Dedifferentiated amniotic fluid mesenchymal stem cell (primary cell): ENCODE measurements at regions not wholly inside any gene's neighbourhood (a gene's known extent, or its start where the extent isn't known, plus 50 kb on each side); places are given as distances from the start of the nearest gene placed in this dataset.
"Not testable (repeated sequence)": the region's sequence is repeated elsewhere in the genome, so short reads cannot be mapped to it uniquely, and the experiment has no call there.

Experiments
- DNase-seq: peaks from one replicate; pipeline ENCODE4 v3.0.0-alpha.2; 2016; ENCODE audit errors: extremely low spot score

- no peak for DNase-seq
Measured at GRCh38 chr7:50854831-50855230, 72.1 kb upstream of the GRB10 start.

- no peak for DNase-seq
Measured at GRCh38 chr7:50854247-50854646, 71.6 kb upstream of the GRB10 start.

GRCh38 chr7:50853311-50853710 is 70.6 kb upstream of the GRB10 start:
- DNase-seq: no peak

- no peak for DNase-seq
Measured at GRCh38 chr7:50852901-50853300, 70.2 kb upstream of the GRB10 start.

- DNase-seq: no peak
Measured at GRCh38 chr7:50851891-50852290, 69.2 kb upstream of the GRB10 start.

- no peak for DNase-seq
Measured at GRCh38 chr7:50851451-50851850, 68.8 kb upstream of the GRB10 start.

GRCh38 chr7:50849991-50850390 is 67.3 kb upstream of the GRB10 start:
- no peak for DNase-seq

GRCh38 chr7:50848203-50848602 is 65.5 kb upstream of the GRB10 start:
- DNase-seq: no peak

- DNase-seq: not testable (repeated sequence)
Measured at GRCh38 chr7:50844861-50845260, 62.2 kb upstream of the GRB10 start.

GRCh38 chr7:50842041-50842440 is 59.3 kb upstream of the GRB10 start:
- DNase-seq: no peak

- DNase-seq: no peak
Measured at GRCh38 chr7:50838675-50839377, 56.1 kb upstream of the GRB10 start.

- DNase-seq: no peak
Measured at GRCh38 chr7:50837965-50838364, 55.3 kb upstream of the GRB10 start.

GRCh38 chr7:50836646-50837045 is 54.0 kb upstream of the GRB10 start:
- DNase-seq: no peak

- DNase-seq: no peak
Measured at GRCh38 chr7:50835156-50835555, 52.5 kb upstream of the GRB10 start.

- no peak for DNase-seq
Measured at GRCh38 chr7:50834679-50835078, 52.0 kb upstream of the GRB10 start.

- DNase-seq: no peak
Measured at GRCh38 chr7:50834031-50834535, 51.4 kb upstream of the GRB10 start.

GRCh38 chr7:50832744-50833143 is 50.0 kb upstream of the GRB10 start:
- no peak for DNase-seq
